ENCODE measurements at regions not wholly inside any gene's neighbourhood (a gene's known extent, or its start where the extent isn't known, plus 50 kb on each side); places are given as distances from the start of the nearest gene placed in this dataset.

DNA sequence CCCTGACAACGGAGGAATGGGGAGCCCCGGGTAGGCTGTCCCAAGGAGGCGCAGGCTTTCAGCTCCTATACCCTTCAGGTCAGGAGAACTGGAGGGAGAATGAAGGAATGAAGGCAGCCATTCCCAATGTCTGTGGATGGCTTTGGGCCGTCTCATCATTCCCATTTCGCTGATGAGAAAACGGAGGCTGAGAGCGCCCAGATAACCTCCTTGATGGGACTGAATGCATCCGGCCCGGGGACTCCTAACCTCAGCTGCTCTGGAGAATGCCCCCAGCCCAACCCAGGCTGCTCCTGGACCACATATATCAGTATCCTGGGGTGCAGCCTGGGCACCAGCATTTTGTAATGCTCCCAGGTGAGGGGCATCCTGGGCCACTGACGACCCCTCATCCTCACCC, 52.6 kb upstream of the RNU6ATAC start:
- no peak for DNase-seq (ENCODE audit: low spot score in 2 of 2, unreplicated experiment in 2 of 2)
- TF ChIP-seq, protein P1, sequence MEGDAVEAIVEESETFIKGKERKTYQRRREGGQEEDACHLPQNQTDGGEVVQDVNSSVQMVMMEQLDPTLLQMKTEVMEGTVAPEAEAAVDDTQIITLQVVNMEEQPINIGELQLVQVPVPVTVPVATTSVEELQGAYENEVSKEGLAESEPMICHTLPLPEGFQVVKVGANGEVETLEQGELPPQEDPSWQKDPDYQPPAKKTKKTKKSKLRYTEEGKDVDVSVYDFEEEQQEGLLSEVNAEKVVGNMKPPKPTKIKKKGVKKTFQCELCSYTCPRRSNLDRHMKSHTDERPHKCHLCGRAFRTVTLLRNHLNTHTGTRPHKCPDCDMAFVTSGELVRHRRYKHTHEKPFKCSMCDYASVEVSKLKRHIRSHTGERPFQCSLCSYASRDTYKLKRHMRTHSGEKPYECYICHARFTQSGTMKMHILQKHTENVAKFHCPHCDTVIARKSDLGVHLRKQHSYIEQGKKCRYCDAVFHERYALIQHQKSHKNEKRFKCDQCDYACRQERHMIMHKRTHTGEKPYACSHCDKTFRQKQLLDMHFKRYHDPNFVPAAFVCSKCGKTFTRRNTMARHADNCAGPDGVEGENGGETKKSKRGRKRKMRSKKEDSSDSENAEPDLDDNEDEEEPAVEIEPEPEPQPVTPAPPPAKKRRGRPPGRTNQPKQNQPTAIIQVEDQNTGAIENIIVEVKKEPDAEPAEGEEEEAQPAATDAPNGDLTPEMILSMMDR (IDR thresholded peaks at IDR 0.05; ENCODE audit: unreplicated experiment), result no peak
- no peaks in the 10 kb centered on the region for H3K36me3 Mint-ChIP-seq
- H3K27me3 Mint-ChIP-seq (ENCODE audit: low read depth), result no peaks in the 10 kb centered on the region
- H3K4me3 Mint-ChIP-seq, result no peak overlapping the region
- H3K27ac Mint-ChIP-seq, result no peak overlapping the region
- peaks cover 5% of the 10 kb centered on the region for H3K9me3 Mint-ChIP-seq
- peaks cover 29% of the 10 kb centered on the region for H3K4me1 Mint-ChIP-seq

DNA sequence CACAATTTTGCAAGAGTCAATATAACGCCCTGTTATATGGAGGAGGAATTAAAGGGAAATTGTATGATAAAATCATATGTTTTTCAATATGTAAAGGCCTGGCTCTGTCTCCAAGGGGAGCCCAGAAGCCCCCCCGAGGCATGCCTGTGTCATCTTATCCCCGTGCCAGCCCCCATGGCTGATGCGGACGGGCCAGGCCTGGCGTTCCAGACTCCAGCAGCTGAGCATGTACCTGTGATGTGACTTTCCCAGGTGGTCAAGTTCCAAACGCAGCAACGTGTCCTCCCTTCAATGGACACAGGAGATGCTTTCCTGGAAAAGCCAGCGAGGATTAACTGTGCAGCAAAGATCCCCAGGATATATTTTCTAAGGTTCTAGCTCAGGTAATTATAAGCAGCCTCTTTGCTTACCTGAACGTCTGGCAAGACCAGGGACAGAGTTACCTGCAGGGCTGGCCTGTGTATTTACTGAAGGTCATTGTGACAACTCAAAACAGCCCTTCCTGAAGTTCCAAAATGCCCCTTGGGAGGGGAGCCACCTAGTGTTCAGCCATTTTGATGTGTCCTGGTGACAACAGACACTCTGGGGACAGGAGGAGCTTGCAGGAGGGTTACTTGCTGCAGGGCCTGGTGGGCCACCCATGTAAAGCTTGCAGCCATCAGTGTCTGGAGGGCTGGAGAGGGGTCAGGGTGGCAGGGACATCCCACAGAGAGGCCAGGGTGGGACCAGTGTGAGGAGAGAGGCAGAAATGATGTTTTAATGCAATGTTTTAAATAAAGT, 53.3 kb upstream of the RNU6ATAC start:
- H3K9me3 Mint-ChIP-seq, result peaks cover 4% of the 10 kb centered on the region
- no peaks in the 10 kb centered on the region for H3K36me3 Mint-ChIP-seq
- no peak overlapping the region for H3K27ac Mint-ChIP-seq
- H3K4me3 Mint-ChIP-seq, result no peak overlapping the region
- TF ChIP-seq, protein P1 (IDR thresholded peaks at IDR 0.05; ENCODE audit: unreplicated experiment), result no peak
- no peak for DNase-seq (ENCODE audit: low spot score in 2 of 2, unreplicated experiment in 2 of 2)
- peaks cover 29% of the 10 kb centered on the region for H3K4me1 Mint-ChIP-seq
- no peaks in the 10 kb centered on the region for H3K27me3 Mint-ChIP-seq (ENCODE audit: low read depth)

DNA sequence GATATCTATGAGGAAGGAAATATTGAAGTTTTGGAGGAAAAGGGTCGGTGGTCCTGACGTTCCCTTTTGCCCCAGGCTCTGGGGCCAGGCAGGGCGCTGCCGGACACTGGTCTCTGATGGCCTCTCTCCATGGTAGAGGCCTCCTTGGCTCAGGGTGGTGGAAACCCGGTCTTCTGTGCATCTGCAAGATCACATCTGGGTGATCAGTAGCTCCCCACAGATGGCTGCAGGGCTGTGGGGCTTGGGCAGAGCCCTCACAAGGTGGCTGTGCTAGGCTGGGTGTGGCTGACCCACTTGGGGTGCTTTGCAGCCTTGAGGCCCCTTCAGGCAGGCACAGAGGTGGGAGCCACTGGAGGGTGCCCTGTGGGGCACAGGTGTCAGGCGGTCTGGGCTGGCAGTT, 53.9 kb upstream of the RNU6ATAC start:
- Mint-ChIP-seq H3K27me3 (ENCODE audit: low read depth) (no peaks in the 10 kb centered on the region), H3K4me3 (no peak overlapping the region), H3K9me3 (no peaks in the 10 kb centered on the region), H3K4me1 (peaks cover 32% of the 10 kb centered on the region), H3K36me3 (no peaks in the 10 kb centered on the region), H3K27ac (no peak overlapping the region)
- TF ChIP-seq, protein P1 (IDR thresholded peaks at IDR 0.05; ENCODE audit: unreplicated experiment), result no peak
- no peak for DNase-seq (ENCODE audit: low spot score in 2 of 2, unreplicated experiment in 2 of 2)

DNA sequence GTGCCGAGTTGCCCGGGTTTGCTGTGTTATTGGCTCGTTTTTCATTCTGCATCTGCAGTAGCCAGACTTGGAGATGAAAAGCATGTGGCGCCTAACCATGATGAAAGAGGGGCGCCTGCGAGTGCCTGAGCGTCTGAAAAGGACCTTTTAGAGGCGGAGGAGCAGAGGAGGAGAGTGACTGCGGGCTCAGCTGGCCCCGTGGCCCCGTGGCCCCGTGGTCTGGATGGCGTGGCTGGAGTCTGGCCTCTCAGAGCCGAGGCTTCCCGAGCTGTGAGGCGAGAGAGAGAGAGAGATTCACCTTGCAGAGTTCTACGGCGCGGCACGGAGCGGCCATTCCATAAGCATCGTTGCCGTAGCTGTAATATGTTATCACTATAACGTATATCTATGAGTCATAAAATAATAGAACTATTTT, 55.3 kb upstream of the RNU6ATAC start:
- Mint-ChIP-seq H3K27ac (no peak overlapping the region), H3K36me3 (no peaks in the 10 kb centered on the region), H3K4me3 (no peak overlapping the region), H3K4me1 (peaks cover 31% of the 10 kb centered on the region), H3K9me3 (no peaks in the 10 kb centered on the region), H3K27me3 (ENCODE audit: low read depth) (no peaks in the 10 kb centered on the region)
- DNase-seq (ENCODE audit: low spot score in 2 of 2, unreplicated experiment in 2 of 2), result no peak
- TF ChIP-seq, protein P1 (IDR thresholded peaks at IDR 0.05; ENCODE audit: unreplicated experiment), result no peak

DNA sequence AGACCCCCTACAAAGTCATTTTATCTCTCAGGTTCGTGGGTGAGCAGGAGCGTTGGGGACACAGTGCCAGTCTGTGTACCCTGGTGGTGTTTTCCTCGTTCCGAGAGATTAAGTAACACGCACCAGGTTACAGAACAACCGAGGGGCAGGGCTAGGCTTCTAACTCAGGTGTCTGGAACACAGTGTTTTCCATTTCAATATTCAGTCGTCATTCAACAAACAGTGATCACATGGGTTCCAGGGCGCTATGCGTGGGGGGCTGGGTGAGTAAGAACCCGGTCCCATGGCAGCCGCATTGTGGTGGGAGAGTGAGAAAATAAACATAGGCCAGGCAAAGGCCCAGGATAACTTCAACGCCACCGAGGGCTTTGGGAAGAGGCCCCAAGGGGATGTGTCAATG, 55.9 kb upstream of the RNU6ATAC start:
- Mint-ChIP-seq H3K4me1 (peaks cover 26% of the 10 kb centered on the region), H3K4me3 (no peak overlapping the region), H3K9me3 (no peaks in the 10 kb centered on the region), H3K27me3 (ENCODE audit: low read depth) (no peaks in the 10 kb centered on the region), H3K27ac (no peak overlapping the region), H3K36me3 (no peaks in the 10 kb centered on the region)
- DNase-seq (ENCODE audit: low spot score in 2 of 2, unreplicated experiment in 2 of 2), result no peak
- TF ChIP-seq, protein P1 (IDR thresholded peaks at IDR 0.05; ENCODE audit: unreplicated experiment), result no peak

Measured in mesothelial cell of epicardium (in vitro differentiated cells).